ENCODE measurements at regions not wholly inside any gene's neighbourhood (a gene's known extent, or its start where the extent isn't known, plus 50 kb on each side); places are given as distances from the start of the nearest gene placed in this dataset.

DNA sequence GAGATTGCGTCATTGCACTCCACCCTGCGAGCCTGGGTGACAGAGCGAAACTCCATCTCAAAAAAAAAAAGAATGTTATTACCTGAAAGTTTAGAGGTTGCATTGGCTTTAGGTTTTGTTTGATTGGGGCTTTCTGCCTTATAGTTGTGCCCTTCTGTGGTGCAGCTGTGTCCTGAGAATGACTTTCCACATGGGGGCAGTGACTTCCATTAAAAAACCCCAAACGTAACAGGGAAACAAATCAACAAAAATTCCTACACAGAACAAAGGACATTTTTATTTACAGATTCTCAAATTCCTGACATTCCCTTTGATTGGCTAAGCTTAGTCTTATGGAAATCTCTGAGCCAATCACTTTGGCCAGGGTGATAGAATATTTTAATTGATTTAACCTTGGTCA, 154.1 kb upstream of the GPR149 start:
- H3K4me3 ChIP-seq (ENCODE audit: low read depth, low read length): no peak overlapping the region
- CTCF ChIA-PET: interaction anchor here (0.6 kb wide), 1 partner anchor 735 kb away, joined by 4 read pairs; no protein-coding TSS in a partner anchor
- POLR2A ChIA-PET: no interaction called here
- TF ChIP-seq, protein P1, sequence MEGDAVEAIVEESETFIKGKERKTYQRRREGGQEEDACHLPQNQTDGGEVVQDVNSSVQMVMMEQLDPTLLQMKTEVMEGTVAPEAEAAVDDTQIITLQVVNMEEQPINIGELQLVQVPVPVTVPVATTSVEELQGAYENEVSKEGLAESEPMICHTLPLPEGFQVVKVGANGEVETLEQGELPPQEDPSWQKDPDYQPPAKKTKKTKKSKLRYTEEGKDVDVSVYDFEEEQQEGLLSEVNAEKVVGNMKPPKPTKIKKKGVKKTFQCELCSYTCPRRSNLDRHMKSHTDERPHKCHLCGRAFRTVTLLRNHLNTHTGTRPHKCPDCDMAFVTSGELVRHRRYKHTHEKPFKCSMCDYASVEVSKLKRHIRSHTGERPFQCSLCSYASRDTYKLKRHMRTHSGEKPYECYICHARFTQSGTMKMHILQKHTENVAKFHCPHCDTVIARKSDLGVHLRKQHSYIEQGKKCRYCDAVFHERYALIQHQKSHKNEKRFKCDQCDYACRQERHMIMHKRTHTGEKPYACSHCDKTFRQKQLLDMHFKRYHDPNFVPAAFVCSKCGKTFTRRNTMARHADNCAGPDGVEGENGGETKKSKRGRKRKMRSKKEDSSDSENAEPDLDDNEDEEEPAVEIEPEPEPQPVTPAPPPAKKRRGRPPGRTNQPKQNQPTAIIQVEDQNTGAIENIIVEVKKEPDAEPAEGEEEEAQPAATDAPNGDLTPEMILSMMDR (IDR thresholded peaks at IDR 0.05; ENCODE audit: insufficient read depth, low read length, missing control alignments): no peak
- DNase-seq (ENCODE audit: low read depth, low spot score): no peak

DNA sequence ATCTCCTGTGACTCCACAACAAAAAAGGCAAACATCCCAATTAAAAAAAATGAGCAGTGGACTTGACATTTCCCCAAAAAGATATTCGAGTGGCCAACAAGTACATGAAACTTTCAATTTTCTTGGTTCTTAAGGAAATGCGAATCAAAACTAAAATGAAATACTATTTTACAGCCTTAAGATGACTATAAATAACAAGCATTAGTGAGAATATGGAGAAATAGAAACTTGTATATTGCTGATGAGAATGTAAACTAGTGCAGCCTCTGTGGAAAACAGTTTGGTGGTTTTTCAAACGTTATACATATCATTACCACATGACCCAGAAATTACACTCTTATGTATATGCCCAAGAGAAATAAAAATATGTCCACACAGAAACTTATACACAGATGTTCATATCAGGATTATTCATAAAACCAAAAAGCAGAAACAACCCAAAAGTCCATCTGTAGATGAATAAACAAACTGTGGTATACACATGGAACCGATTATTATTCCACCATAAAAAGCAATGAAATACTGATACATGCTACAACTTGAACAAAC, 153.2 kb upstream of the GPR149 start:
- TF ChIP-seq, protein P1 (IDR thresholded peaks at IDR 0.05; ENCODE audit: insufficient read depth, low read length, missing control alignments): no peak
- ChIA-PET CTCF (no interaction called here), POLR2A (no interaction called here)
- DNase-seq (ENCODE audit: low read depth, low spot score): no peak
- H3K4me3 ChIP-seq (ENCODE audit: low read depth, low read length): no peak overlapping the region

DNA sequence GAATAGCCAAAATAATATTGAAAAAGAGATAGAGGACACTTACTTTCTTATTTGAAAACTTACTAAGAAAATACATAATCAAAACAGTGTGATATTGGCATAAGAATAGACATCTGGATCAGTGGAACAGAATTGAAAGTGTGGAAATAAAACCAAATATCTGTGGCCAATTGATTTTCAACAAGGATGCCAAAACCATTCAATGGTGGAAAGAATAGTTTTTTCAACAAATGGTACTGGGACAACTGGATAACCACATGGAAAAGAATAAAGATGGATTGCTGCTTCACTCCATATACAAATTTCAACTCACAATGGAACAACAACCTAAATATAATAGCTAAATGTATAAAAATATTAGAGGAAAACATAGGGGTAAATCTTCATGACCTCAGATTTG, 152.5 kb upstream of the GPR149 start:
- ChIA-PET POLR2A (no interaction called here), CTCF (no interaction called here)
- H3K4me3 ChIP-seq (ENCODE audit: low read depth, low read length): no peak overlapping the region
- DNase-seq (ENCODE audit: low read depth, low spot score): no peak
- TF ChIP-seq, protein P1 (IDR thresholded peaks at IDR 0.05; ENCODE audit: insufficient read depth, low read length, missing control alignments): no peak

DNA sequence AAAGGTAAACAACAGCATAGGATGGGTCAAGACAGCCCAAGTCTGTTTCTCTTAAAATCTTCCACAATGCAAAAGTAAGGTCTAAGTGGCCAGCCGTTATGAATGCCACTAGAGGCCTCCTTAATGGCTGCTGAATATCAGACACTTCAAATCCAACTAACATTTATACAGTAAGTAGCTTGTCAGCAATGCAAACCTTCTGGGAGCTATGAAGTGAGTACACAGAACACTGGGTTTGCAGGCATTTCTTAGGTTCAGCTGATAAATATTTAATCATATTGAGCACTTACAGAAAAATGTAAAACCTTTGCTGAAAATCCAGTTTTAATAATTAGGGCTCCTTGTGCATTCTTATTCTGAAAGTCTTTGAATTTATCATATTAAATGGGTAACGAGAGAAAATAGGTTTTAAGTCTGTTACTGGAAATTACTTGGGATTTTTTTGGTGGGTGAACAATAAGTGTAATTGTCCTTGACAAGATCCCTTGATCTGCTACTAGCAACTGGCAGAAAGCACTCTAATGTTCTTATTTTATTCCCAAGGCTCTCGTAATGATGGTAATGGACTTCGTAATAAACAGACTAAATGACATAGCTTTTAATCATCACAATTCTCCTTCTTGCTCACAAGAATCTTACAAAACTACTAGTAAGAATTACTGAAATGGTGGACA, 141.7 kb upstream of the GPR149 start:
- H3K4me3 ChIP-seq (ENCODE audit: low read depth, low read length): no peak overlapping the region
- CTCF ChIA-PET: no interaction called here
- POLR2A ChIA-PET: no interaction called here
- no peak for DNase-seq (ENCODE audit: low read depth, low spot score)
- TF ChIP-seq, protein P1 (IDR thresholded peaks at IDR 0.05; ENCODE audit: insufficient read depth, low read length, missing control alignments): no peak

DNA sequence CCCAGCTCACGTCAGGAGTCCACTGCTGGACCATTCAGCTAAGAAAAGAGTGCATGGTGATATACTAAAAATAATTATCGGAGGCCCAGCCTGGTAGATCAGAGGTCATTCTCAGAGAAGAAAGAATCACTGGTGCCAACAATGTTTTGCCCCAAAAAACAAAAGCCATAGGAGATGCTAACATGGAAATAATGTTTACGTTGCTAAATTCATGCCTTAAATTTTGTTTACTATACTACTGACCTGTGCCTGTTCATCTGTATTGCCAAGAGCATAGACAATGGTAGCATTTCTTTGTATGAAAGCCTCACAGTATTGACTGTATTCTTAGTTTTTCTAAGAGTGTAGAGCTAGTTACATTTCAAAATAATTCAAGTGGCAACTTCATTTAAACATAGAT, 138.1 kb upstream of the GPR149 start:
- TF ChIP-seq, protein P1 (IDR thresholded peaks at IDR 0.05; ENCODE audit: insufficient read depth, low read length, missing control alignments): no peak
- POLR2A ChIA-PET: no interaction called here
- CTCF ChIA-PET: no interaction called here
- no peak for DNase-seq (ENCODE audit: low read depth, low spot score)
- H3K4me3 ChIP-seq (ENCODE audit: low read depth, low read length): no peak overlapping the region

DNA sequence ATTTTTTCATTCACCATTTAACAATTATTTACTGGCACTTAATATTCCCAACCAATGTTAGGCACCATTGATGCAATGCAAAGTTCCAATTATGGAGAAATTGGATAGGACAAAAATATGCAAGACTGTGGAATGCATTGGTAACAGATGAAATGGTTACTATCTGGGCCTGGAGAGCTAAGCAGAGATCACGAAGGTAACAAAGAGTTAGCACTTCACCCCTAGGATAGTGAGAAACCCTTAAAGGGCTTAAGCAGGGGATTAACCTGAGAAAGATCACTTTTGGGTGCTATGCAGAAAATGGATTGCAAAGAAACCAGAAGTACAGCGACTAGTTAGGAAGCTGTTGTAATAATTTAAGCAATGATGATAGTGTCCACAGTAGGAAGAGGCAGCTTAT, 129.6 kb upstream of the GPR149 start:
- CTCF ChIA-PET: no interaction called here
- POLR2A ChIA-PET: no interaction called here
- TF ChIP-seq, protein P1 (IDR thresholded peaks at IDR 0.05; ENCODE audit: insufficient read depth, low read length, missing control alignments): no peak
- no peak for DNase-seq (ENCODE audit: low read depth, low spot score)
- H3K4me3 ChIP-seq (ENCODE audit: low read depth, low read length): no peak overlapping the region
